GM23338 (cell line): ENCODE measurements at regions not wholly inside any gene's neighbourhood (a gene's known extent, or its start where the extent isn't known, plus 50 kb on each side); places are given as distances from the start of the nearest gene placed in this dataset.

Experiments used
- ETS1 ChIP-seq: IDR thresholded peaks from 2 replicates; pipeline ENCODE4 v1.6.1; 2016; ENCODE audit warnings: antibody characterized with exemption
- EZH2 ChIP-seq: fragments of 200-600 bp; sonication (generic); IDR thresholded peaks from one replicate; pipeline ENCODE4 v1.8.0; 2017; ENCODE audit warnings: antibody characterized with exemption, mild to moderate bottlenecking, low read depth; ENCODE audit not compliant: unreplicated experiment
- EZH2phosphoT487 ChIP-seq: fragments of 200-600 bp; sonication (generic); IDR thresholded peaks from one replicate; pipeline ENCODE4 v1.8.1; 2018; ENCODE audit warnings: antibody characterized with exemption; ENCODE audit not compliant: unreplicated experiment
- JUNB ChIP-seq: IDR thresholded peaks from one replicate; pipeline ENCODE4 v1.6.1; 2016; ENCODE audit warnings: antibody characterized with exemption; ENCODE audit not compliant: unreplicated experiment
- NANOG ChIP-seq: IDR thresholded peaks from 2 replicates; pipeline ENCODE4 v1.6.1; 2016; ENCODE audit warnings: antibody characterized with exemption, borderline replicate concordance
- POLR2AphosphoS5 ChIP-seq: IDR thresholded peaks from 2 replicates; pipeline ENCODE4 v1.6.1; 2016; ENCODE audit warnings: antibody characterized with exemption, low read depth
- STAT1 ChIP-seq: IDR thresholded peaks from one replicate; pipeline ENCODE4 v1.6.1; 2016; ENCODE audit warnings: antibody characterized with exemption; ENCODE audit not compliant: unreplicated experiment
- ZNF114 ChIP-seq: fragments of 250-450 bp; sonication (Bioruptor Pico); IDR thresholded peaks from 2 replicates; pipeline ENCODE4 v1.5.0; 2020; ENCODE audit warnings: mild to moderate bottlenecking, moderate library complexity
- ZNF331 ChIP-seq: fragments of 250-450 bp; sonication (Bioruptor Pico); IDR thresholded peaks from 2 replicates; pipeline ENCODE4 v1.5.0; 2020; ENCODE audit warnings: low read depth, mild to moderate bottlenecking, moderate library complexity
- TF ChIP-seq, protein P1 (sequence below), 2 experiments: fragments of 200-600 bp in 1 of 2; sonication (generic) in 1 of 2; conservative IDR thresholded peaks; 2 replicates each; pipeline versions ENCODE4 v1.5.1 to v1.6.1; 2016 to 2017; ENCODE audit warnings: antibody characterized with exemption in 2 of 2, low read depth in 2 of 2, mild to moderate bottlenecking in 2 of 2, moderate library complexity in 1 of 2
- TF ChIP-seq, protein P2 (sequence below): IDR thresholded peaks from one replicate; pipeline ENCODE4 v1.6.1; 2018; ENCODE audit warnings: antibody characterized with exemption; ENCODE audit not compliant: unreplicated experiment

DNA sequence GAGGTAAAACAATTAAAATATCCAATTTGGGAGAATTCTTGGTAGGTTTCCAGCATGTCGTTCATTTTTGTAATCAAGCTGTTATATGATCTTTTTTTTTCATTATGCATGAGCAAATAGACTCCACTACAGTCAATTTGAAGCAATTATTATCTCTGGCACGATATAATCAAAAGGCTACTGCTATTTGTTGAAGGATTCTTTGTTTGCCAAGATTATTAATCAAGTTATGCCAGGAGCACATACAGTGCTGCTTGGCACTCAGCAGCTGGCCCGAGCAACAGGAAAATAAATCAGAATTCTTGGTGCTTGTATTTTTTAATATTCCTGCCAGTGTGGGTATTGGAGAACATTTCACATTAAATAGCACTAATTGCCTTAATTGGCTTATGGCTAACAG is 279.5 kb downstream of the RND3 start:
- TF ChIP-seq, protein P1, sequence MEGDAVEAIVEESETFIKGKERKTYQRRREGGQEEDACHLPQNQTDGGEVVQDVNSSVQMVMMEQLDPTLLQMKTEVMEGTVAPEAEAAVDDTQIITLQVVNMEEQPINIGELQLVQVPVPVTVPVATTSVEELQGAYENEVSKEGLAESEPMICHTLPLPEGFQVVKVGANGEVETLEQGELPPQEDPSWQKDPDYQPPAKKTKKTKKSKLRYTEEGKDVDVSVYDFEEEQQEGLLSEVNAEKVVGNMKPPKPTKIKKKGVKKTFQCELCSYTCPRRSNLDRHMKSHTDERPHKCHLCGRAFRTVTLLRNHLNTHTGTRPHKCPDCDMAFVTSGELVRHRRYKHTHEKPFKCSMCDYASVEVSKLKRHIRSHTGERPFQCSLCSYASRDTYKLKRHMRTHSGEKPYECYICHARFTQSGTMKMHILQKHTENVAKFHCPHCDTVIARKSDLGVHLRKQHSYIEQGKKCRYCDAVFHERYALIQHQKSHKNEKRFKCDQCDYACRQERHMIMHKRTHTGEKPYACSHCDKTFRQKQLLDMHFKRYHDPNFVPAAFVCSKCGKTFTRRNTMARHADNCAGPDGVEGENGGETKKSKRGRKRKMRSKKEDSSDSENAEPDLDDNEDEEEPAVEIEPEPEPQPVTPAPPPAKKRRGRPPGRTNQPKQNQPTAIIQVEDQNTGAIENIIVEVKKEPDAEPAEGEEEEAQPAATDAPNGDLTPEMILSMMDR (conservative IDR thresholded peaks at IDR 0.05; ENCODE audit: low read depth in 2 of 2): no peak
- TF ChIP-seq POLR2AphosphoS5: no peak
- TF ChIP-seq EZH2: no peak
- TF ChIP-seq, protein P2, sequence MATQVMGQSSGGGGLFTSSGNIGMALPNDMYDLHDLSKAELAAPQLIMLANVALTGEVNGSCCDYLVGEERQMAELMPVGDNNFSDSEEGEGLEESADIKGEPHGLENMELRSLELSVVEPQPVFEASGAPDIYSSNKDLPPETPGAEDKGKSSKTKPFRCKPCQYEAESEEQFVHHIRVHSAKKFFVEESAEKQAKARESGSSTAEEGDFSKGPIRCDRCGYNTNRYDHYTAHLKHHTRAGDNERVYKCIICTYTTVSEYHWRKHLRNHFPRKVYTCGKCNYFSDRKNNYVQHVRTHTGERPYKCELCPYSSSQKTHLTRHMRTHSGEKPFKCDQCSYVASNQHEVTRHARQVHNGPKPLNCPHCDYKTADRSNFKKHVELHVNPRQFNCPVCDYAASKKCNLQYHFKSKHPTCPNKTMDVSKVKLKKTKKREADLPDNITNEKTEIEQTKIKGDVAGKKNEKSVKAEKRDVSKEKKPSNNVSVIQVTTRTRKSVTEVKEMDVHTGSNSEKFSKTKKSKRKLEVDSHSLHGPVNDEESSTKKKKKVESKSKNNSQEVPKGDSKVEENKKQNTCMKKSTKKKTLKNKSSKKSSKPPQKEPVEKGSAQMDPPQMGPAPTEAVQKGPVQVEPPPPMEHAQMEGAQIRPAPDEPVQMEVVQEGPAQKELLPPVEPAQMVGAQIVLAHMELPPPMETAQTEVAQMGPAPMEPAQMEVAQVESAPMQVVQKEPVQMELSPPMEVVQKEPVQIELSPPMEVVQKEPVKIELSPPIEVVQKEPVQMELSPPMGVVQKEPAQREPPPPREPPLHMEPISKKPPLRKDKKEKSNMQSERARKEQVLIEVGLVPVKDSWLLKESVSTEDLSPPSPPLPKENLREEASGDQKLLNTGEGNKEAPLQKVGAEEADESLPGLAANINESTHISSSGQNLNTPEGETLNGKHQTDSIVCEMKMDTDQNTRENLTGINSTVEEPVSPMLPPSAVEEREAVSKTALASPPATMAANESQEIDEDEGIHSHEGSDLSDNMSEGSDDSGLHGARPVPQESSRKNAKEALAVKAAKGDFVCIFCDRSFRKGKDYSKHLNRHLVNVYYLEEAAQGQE: no peak
- TF ChIP-seq EZH2phosphoT487: no peak
- TF ChIP-seq ETS1: no peak
- no peak for TF ChIP-seq JUNB
- no peak for TF ChIP-seq NANOG
- TF ChIP-seq STAT1: no peak
- TF ChIP-seq ZNF114 (CRISPR knock-in tag): no peak
- no peak for TF ChIP-seq ZNF331
